ENCODE measurements at regions not wholly inside any gene's neighbourhood (a gene's known extent, or its start where the extent isn't known, plus 50 kb on each side); places are given as distances from the start of the nearest gene placed in this dataset.

DNA sequence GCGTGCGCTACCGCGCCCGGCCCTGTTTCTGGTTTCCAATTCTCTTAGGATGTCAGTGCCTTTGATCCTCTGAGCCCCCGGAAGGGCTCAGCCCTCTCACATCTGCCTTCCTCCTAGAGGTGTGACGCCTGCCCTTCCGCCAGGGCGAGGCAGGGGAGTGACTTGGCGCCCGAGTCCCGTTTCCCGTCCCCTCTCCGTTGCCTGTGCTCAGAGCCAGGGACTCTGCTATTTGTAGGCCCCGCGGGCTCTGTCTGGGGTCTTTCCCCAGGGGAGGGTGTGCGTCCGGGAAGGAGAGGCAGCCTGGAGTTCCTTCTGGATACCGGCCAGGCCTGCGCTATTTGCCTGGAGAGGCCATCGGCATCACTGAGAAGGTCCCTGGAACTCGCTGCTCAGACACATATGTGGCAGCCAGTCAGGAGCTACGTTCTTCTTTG is 103.7 kb upstream of the TAF1B start:
- TF ChIP-seq, protein P1, sequence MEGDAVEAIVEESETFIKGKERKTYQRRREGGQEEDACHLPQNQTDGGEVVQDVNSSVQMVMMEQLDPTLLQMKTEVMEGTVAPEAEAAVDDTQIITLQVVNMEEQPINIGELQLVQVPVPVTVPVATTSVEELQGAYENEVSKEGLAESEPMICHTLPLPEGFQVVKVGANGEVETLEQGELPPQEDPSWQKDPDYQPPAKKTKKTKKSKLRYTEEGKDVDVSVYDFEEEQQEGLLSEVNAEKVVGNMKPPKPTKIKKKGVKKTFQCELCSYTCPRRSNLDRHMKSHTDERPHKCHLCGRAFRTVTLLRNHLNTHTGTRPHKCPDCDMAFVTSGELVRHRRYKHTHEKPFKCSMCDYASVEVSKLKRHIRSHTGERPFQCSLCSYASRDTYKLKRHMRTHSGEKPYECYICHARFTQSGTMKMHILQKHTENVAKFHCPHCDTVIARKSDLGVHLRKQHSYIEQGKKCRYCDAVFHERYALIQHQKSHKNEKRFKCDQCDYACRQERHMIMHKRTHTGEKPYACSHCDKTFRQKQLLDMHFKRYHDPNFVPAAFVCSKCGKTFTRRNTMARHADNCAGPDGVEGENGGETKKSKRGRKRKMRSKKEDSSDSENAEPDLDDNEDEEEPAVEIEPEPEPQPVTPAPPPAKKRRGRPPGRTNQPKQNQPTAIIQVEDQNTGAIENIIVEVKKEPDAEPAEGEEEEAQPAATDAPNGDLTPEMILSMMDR (conservative IDR thresholded peaks at IDR 0.05; ENCODE audit: low read depth, low read length), result no peak
- no peak for TF ChIP-seq EZH2 (IDR thresholded peaks at IDR 0.05; ENCODE audit: borderline replicate concordance, low read depth, low read length, poor library complexity, severe bottlenecking)

Measured in A673 (cell line).